SHP77 (cell line): ENCODE measurements at regions not wholly inside any gene's neighbourhood (a gene's known extent, or its start where the extent isn't known, plus 50 kb on each side); places are given as distances from the start of the nearest gene placed in this dataset.
A peak's percentile ranks its signal among the peaks of the same experiment; 100 is the strongest.
"Not testable (repeated sequence)": the region's sequence is repeated elsewhere in the genome, so short reads cannot be mapped to it uniquely, and the experiment has no call there.

Experiments
- DNase-seq, 2 experiments: peaks; one replicate each; lab custom pipeline; 2025; lab: John Stamatoyannopoulos, UW

GRCh38 chr3:134704133-134704532 lies 53.3 kb upstream of the KY start:
- DNase-seq: no peak

DNA sequence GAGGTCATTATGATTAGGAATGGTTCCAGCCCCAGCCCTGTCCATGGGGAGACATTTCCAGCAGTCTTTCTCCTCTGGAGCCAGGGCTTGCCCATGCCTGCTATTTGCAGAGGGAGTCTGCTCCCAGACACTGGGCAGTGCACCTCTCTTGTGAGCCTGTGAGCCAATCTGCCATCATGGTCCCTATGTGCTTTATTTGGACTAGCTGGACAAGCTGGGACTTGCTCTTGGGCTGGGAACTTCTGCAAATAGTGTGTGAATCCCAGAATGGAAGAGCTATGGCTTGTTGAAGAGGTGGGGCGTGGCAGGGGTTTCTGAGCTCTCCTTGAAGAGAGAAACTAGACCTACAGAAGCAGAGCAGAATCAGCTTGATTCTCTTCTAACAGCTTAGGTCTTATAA lies 53.7 kb upstream of the KY start:
- peak in 1 of 2 experiments; percentile 5 for DNase-seq

DNA sequence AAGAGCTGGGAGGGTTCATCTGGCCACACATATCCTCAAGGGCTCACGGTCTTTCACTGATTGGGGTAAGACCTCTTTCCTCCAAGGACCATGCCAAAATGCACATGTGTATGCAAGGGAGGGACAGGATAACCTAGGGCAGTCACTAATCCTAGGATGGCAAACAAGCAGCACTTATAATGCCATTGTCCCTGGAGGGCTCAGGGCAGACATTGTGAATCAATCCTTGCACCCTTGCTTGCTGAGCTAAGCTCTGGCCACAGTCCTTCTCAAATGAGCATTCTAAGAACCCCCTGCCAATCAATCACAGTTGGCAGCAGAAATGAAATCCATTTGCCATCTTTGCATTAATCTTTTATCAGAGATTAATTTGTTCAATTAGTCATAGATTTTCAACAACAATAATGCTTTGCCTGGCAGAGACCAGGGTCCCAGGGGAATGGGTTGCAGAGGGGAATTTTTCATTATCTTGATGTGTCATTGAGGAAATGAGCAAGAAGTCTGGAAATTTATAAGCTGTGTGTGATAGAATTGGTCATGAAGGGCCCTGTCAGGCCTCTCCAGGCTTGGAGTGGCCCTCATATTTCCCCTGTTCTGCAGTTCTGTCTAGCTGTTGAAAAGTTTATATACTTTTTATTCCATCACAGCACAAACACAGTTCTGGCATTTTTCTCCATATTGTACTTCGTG lies 57.2 kb upstream of the KY start:
- DNase-seq: no peak

DNA sequence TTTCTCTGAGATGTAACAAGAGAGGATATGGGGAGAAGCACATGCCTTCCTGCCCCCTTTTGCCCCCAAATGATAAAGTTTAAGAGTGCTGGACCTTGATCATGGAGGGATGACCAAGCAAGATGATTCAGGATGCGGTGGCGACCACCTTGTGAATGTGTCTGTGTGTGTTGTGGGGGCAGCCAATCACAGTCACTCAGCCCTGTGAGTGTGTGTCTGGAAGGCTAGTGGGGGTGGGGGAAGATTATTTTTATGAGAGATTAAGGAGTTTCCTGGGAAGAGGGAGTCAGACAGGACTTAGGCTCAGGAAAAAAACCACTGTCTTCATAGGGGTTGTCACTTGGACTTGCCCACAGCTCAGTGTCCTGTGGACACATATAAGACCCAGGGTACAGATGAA lies 57.8 kb upstream of the KY start:
- no peak for DNase-seq

- DNase-seq: no peak
These were observed 58.3 kb upstream of the KY start for GRCh38 chr3:134709076-134709475.

GRCh38 chr3:134709561-134710312 lies 58.9 kb upstream of the KY start:
- DNase-seq: no peak

DNA sequence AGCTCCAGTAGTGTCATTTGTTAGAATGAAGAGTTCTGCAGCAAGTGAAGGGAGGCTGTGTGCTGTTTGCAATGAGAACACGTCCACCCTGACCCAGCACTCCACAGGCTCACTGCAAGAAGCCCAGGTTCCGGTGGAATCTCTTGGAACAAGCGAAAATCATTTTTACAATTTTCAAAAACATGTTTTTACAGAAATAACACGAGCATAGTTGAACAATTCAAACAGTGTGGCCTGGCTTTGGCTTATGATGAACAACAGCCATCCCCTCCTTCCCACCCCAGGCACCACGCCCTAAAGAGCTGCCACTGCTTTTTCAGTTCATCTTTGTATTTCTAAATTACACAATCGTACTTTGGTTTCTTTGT lies 59.5 kb upstream of the KY start:
- DNase-seq: no peak

DNA sequence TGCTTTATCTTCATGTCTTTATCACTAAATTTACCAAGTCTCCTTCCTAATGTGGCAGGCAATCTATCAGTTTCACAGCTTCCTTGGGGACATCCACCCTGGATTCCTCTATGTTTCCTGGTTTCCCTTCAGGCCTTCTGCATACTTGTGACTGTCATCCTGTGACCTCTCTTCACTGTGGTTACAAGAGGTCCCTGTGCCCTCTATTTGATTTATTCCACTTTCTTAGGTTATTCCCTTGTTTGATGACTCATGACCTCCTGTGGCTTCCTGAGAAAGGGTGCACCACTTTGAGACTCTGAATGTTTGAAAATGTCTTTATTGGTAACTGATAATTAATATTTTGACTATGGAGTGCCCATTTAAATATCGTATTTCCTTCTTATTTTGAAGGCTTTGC lies 60.5 kb upstream of the KY start:
- DNase-seq: no peak

GRCh38 chr3:134713671-134714070 lies 62.8 kb upstream of the KY start:
- DNase-seq: no peak

GRCh38 chr3:134718726-134719125 lies 67.9 kb upstream of the KY start:
- no peak for DNase-seq

GRCh38 chr3:134721214-134721613 lies 70.4 kb upstream of the KY start:
- DNase-seq: no peak

DNA sequence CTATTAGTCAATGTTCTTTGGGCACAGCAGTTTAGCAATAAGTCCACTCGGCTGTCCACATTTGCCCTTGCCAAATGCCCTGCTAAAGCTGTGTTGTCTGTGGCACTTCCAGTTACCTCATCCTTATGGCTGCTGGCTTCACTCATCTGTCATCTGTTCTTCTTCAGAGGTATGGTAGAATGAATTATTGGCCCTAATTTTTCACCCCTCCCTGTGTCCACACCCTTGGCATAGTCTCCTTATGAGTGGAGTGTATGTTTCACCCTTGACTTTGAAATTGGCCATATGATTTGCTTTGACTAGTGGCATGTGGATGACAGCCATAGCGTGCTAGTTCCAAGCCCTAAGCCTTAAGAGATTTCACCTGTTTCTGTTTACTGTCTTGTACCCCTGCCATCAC lies 72.1 kb upstream of the EPHB1 start:
- no peak for DNase-seq

DNA sequence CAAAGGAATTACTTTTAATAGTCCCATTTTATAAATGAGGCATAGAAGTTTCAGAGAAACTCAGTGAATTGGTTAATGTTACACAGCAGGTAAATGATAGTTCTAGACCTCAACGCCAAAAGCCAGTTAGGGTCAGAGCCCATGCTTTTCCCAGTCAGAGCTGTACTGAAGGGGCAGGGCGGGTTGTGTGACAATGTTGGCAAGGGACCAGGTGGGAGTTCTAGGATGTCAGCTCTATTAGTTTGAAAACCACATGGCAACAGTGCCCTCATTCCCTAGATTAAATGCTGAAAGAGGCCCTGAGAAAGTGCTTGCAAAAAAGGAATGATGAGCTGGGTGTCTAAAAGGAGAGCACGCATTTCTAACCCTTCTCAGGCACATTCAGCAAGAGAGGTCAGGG lies 65.4 kb upstream of the EPHB1 start:
- no peak for DNase-seq

DNA sequence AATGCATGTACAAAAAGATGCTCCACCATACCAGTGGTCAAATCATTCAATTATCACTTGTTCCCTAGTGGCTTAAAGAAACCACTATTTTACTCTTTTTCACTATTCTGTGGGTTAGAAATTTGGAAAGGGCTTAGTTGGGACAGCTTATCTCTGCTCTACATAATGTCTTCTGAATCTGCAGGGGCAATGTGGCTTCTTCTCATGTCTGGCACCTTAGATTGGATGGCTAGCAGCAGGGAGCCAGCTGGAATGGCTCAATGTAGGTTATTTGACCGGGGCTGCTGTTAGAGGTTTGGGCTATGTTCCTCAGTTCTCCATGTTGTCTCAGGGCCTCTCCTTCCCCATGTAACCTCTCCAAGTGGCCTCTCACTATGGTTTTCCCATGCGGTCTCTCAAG lies 57.5 kb upstream of the EPHB1 start:
- no peak for DNase-seq

- not testable (repeated sequence) for DNase-seq
These were observed 55.0 kb upstream of the EPHB1 start for GRCh38 chr3:134740077-134740476.

GRCh38 chr3:134742202-134742601 lies 52.9 kb upstream of the EPHB1 start:
- no peak for DNase-seq

GRCh38 chr3:134743006-134743405 lies 52.1 kb upstream of the EPHB1 start:
- DNase-seq: no peak
